Stimulated activated CD4-positive, alpha-beta T cell treated with anti-CD3 and anti-CD28 coated beads, Interleukin-2, amount 100 ng/mL, for 24 hours (primary cell): ENCODE measurements at regions not wholly inside any gene's neighbourhood (a gene's known extent, or its start where the extent isn't known, plus 50 kb on each side); places are given as distances from the start of the nearest gene placed in this dataset.
"Not testable (repeated sequence)": the region's sequence is repeated elsewhere in the genome, so short reads cannot be mapped to it uniquely, and the experiment has no call there.

Experiments used
- DNase-seq, 2 donors: peaks; one replicate each; pipeline ENCODE4 v3.0.0-alpha.2; 2020

DNA sequence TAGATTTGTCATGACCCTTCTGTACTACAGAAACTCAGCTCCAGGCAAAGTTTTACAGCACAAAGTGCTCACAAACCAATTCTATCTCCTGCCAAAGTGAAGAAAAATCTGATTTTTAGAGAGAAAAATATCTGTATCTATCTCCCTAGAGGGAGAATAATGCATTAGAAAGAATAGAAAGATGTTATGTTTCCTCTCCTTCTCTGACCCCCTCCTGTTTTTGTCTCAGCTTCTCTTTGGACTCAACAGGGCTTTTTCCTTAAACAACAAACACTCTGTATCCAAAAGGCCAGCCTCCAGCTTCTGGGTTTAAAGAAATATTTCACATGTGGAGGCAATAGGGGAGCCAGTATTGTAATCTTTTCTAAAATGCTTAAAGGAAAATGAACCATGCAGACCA, 627.4 kb downstream of the REEP3 start:
- no peak for DNase-seq

DNA sequence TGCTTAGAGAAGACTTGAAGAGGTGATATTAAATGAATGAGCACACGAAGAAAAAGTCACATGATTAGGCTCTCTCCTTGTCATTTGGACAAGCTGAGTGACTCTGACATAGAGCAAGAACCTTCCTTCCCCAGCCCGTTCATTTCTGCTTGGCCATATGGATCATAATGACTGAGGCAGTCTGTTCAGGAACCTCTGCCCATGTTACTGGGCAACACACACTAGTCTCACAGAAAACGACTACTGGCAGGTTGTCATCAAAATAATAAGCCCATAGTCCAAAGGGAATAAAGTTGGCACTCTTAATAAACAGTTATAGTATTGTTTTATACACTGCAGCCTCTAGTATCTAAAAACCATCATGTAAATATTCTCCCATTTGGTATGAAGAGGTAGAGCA, 635.0 kb downstream of the REEP3 start:
- no peak for DNase-seq

DNA sequence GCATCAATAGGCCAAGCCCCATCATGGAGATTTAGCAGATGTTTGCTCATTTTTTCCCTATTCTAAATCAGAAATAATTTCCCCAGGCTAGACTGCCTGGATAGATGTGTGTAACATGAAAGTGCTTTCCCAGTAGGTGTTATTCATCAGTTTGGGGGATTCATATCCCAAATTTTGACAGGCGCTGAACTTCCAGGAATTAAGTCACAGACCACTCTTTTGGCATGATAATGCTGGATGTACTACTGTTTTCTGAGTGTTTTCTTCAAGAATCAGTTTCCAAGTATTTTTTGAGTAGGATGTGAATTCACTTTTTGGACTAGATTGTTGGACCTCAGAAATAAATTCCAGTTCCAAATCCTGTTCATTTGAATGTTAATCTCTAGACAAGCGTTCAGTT, 637.4 kb downstream of the REEP3 start:
- DNase-seq, result no peak

DNA sequence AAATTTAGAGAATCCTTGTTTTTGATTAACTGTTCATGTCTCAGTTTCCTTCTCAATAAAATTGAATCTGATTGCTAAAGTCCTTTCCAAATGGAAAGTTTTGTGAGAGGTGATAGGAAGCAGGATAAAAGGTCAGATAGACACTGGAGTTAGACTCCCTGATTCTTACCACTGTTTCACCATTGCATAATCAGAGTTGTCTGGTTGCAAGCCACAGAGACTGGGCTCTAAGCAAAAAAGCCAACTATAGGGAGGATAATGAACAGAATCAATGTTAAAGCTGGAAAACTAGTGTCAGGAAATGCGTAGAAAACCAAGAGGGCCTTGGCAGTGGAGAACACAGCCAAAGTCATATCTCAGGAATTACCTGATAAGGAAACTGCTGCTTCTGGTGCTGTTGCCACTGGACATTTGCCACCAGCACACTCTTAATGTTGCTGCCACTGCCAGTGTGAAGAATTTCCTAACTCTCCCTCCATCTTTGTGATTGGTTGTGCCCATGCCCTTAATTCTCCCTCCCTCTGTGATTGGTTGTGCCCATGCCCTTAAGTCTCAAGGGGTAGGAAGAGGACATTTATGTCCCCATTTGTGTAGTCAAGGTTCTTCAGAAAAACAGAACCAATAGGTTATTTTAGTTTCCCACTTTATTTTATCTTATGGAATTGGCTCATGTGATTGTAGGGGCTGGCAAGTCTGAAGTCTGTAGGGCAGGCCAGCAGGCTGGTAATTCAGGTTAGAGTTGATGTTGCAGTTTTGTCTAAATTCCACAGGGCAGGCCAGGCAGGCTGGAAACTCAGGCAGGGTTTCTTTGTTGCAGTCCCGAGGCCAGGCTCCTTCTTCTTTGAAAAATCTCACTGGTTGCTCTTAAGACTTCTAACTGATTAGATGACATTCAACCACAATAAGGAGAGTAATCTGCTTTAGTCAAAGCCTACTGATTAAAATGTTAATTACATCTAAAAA, 639.0 kb downstream of the REEP3 start:
- no peak for DNase-seq

DNA sequence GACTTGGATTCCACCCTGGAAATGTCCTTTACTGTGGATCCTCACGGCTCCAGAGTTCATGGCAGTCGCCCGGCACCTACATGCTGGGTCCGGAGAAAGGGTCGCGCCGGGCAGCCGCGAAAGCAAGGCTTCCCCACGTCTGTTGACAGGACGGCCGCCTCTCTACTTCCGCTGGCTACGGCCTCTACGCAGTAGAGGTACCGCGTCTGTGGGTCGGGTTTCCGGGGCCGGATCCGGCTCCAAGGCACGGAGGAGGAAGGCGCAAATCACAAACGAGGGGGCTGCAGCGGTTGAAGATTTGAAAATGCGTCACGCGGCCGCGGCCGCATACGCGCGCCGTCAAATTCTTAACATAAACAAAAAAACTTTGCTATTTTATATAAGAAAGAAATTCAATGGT, 649.6 kb downstream of the REEP3 start:
- no peak for DNase-seq

DNA sequence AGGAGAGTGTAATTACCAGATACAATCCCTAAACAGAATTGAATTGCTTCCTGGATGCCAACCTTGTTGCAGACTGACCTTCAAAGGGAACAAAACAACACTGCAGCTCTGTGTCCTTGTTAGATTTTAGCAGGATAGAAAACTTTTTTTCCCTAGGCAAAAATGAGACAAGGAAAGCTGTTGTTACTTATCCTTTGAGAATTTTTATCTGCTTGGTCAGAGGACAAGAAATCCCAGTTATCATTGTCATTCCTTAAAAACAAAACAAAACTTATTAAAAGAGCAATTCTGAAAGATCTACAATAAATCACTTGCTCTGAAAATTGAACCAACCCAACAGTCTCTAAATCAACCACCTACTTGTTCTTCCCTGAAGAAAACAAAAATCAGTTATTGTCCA, 652.6 kb downstream of the REEP3 start:
- DNase-seq, result no peak

DNA sequence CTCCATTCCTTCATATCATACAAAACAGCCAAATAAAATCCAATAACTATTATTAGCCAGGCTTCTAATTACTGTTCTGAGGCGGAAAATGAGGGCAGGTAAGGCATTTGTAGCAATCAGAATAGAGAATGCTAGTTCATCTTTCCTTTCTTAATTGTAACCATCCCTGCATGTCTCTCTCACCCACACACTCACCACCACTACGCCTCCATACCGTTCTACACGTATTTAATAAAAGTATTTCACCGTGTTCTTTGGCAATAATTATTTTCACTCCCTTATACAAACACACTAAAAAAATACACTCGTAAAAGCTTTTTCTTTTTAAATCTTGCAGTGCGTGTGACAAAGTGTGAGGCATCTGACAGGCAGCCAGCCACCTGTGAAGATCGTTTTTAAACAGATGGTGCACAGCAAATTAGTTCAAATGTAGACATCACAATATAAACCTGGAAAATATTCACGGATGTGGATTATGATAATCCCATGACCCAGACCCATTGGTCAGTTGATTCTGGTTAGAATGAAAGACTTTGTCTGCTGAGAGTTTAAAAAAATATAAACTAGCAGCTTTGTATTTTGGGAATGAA, 653.6 kb downstream of the REEP3 start:
- no peak for DNase-seq

DNA sequence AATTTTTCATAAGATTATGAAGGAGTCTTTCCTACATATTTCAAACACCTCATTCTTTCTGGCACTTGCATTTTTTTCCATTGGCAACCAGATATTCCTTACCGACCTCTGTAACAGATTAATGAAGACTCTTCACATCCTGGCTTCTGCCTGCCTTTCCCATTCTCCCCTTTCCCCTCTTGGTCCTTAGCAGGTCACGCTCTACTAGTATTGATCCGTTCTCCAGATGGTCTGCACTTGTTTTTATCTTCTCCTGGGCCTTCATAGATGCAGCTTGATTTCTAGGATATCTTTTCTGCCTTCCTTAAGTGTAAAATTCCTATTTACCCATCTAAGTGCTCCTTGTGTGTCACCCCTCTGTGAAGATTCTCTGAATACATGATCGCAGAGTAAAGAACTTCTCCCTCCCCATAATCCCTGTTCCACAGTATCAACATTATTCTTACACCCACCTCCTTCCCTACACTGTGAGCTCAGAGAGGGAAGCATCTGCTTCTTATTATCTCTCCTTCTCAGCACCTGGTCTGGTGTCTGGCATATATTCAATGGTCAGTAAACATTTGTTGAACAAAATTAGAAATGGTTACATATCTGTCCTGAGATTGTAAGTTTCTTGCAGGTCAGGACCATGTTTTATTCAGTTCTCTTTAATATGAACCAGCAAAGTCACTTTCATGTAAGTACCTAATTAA, 654.2 kb downstream of the REEP3 start:
- DNase-seq, result no peak

DNA sequence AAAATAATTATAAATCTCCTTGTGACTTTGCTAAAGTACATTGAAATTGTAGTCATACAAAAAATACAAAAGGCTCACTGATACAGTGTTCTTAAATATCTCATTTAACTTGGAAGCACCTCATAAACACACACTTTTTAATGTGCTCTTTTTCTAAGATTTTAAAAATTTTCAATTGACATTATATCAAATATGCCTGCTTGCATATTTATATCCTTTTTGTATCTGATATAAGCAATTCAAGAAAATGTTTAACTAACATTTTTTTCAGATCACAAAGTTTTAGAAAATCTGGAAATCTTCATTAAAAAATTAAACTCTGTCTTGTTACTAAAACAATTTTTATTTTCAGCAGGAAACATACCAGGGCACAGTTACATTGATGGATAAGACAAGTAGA, 661.5 kb downstream of the REEP3 start:
- DNase-seq, result no peak

DNA sequence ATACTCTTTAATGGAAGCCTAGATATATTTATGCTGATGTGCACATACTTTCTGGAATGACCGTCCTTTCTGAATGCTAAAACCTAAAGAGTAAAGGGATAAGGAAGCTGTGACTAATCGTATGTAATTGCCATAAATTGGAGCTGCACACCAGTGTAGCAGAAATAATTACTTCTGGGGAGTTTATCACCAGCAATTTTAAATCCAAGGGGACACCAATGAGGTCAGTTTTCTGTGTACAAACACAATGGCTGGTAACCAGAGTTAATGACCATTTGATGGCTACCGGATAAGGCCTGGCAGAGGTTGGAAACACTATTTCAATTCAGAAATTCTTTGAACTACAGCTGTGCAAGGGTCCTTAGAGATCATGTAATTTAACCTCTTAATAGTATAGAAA, 670.1 kb downstream of the REEP3 start:
- DNase-seq, result no peak

DNA sequence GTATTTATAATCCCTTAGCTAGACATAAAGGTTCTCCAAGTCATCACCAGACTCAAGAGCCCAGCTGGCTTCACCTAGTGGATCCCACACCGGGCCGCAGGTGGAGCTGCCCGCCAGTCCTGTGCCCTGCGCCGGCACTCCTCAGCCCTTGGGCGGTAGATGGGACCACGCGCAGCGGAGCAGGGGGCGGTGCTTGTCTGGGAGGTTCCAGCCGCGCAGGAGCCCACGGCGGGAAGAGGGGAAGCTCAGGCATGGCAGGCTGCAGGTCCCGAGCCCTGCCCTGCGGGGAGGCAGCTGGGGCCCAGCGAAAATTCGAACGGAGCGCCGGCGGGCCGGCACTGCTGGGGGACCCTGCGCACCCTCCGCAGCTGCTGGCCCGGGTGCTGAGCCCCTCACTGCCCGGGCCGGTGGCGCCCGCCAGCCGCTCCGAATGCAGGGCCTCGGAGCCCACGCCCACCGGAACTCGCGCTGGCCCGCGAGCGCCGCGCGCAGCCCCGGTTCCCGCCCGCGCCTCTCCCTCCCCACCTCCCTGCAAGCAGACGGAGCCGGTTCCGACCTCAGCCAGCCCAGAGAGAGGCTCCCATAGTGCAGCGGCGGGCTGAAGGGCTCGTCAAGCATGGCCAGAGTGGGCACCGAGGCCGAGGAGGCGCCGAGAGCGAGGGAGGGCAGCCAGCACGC, 675.6 kb downstream of the REEP3 start:
- DNase-seq, result no peak

DNA sequence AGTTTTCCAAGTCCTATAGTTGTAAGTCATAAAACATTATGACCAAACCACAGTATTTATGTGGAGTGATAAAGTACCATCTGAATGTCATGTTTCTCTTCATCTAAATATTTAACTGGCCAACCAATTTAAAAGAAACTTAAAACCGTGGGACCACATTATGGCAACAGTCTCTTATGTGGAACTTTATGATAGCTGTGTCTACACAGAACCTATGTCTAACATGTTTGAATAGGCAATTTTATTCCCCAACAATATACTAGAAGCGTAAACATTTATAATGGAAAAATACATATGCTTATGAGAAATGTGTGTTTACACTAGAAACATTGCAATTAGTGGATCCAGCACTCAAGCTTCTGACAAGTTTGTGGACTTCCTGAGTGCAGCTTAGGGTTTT, 680.7 kb downstream of the REEP3 start:
- DNase-seq, result no peak

DNA sequence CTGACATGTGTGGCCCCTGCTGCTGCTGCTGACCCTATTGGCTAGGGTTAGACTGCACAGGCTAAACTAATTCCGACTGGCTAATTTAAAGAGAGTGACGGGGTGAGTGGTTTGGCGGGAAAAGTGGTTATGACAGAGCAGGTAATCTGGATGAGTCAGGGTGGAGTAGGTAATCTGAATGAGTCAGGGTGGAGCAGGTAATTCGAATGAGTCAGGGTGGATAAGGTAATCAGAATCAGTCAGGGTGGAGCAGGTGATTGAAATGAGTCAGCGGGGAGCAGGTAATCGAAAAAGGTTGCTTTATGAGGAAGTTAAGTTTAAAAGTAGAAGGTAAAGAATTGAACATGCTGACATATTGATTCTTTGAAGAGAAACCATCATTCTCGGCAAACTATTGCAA, 683.3 kb downstream of the REEP3 start:
- not testable (repeated sequence) for DNase-seq

DNA sequence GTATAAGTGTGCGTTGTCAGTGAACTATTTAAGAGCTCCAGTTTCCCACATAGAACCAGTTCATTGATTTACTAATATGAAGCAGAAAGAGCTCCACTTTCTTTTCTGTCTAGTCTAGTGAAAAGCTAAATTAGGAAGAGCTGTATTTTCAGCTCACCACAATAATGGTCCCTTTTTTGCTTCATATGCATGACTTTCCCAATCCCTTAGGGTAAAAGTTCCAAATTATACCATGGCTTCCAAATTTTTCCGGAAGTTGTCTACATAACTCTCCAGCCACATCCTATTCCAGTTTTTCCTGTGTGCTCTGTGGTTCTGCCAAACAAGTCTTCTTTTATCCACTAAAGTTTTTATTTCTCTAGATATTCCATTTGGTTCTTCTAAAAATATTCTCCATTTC, 685.2 kb downstream of the REEP3 start:
- no peak for DNase-seq

DNA sequence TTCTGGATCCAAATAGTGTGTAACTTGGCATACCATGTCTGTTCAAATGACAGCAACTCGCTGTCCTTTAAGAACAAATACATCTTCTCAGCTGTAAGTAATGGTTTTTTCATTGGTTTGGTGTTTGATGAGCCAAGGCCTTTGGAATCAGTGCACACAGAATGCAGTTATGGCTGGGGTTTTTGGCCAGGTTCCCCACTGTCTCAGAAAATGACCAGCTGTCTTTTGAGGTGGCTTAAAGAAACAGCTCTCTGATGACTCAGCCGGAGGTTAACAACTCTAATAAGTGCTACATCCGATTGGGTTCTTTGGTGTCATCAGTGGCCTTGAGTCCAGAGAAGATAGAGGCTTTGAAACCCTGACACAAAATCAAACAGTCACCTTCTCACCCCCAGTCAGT, 688.4 kb downstream of the REEP3 start:
- no peak for DNase-seq

DNA sequence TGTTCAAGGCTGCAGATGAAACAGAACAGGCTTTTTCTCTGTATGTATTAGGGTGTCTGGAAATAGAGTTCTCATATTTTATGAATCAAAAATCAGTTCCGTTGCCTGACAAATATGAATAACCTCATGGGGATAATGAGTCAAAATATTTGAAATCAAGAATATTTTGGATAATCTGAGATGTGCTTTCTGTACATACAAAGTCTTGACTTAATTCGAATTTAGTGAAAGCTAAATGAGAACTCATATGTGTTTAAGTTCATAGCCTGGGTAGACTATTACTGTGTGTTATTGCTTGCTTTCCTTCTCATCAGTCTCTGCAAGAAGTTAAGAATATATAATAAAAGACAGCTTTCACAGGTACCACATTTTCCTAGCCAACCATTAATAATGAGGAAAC, 689.0 kb downstream of the REEP3 start:
- no peak for DNase-seq

DNA sequence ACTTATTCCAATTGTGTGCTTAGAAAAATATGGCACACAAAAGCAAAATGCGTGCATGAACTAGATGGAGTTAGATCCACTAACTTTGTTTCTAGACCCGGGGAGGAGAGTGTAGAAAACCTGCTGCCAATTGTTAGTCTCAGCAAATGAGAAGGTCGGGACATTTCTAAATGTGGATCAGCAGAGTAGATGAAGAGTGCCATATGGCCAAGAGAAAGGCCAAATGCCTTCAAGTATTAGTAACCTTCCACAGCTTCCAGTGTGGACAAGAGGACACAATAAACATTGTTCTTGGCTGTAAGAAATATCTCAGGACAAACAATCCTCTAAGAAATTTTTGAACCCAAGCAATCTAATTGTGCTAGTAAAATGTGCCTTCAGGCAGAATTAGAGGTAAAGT, 690.3 kb downstream of the REEP3 start:
- no peak for DNase-seq

DNA sequence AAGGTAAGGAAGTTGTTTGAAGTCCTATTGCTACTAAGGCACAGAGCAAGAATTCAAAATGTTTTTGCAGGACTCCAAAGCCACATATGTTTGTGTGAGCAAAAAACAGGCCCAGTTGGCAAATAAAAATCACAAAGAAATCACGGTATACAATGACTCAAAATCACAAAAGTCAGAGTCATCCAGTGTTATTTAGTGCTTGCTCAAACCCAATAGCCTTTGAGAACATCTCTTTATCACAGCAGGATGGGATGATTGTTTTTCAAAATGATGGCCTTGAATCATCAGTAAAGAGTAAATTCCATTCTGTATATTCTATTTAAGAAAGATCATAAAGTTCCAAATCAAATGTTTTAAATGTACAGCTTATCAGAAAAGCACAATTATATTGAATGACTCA, 693.9 kb downstream of the REEP3 start:
- DNase-seq, result no peak

DNA sequence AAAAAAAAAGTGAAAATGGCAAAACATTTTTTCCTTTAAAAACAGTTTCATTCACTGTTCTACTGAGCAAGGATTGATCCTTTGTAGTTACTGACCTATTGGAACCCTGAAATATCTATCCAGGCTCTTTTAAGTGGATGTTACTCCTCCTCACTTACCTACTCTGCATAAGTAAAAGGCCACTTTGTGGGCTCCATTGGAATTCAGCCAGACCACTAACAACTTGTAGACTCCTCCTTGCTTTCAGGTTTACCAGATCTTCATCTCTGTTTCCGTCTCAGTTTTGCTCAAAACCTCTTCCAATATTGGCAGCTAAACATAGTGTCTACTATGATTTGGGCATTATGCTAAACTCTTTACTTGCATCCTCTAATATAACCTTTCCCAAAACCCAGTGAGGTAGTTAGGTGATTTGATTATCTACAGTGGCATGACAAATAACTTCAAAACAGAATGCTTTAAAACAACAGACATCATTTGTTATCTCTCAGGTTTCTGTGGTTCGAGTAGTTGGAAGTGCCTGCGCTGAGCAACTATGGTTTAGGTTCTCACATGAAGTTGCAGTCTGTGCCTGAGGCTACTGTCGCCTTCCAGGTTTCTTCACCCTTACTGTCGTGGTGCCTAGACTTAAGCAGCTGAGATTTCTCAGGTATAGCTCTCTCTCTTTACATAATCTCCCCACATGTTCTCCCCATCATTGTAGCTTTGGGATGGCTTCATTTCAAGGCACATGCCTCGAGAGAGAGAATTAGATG, 698.2 kb downstream of the REEP3 start:
- no peak for DNase-seq

DNA sequence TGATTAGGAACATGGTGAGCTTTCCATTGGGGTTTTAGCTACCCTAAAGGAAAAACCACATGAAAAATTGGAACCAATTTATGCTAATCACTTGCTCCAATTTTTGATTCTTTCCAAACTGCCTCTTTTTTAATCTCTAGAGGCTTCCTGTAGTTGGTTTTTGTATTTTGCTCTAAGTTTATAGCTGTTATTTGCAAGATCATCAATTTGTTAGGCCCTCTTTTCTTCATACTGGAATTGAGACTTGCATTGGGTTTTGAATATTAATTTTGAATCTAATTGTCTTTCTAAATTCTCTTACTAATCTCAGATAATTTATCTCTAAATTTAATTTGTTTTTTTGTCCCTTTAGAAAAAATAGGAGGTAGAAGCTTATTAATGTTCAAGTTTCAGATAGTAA, 713.3 kb downstream of the REEP3 start:
- DNase-seq, result no peak

DNA sequence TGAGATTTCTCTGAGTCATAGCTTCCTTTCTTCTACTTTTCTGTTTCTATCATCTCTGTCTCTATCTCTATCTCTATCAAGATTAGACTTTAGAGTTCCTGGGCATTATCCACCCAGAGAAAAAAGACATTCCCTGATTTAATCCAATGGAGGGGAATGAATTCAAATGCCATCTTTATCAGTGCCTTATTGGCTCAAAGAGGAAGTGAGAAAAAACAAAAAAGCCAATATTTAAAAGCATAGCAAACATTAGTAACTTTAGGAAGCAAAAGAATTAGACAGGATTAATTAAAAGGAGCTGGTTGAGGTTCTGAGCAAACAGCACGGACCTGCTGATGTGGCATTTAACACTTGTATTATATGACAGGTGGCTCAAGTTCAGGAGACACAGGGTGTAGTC, 736.5 kb downstream of the REEP3 start:
- DNase-seq, result no peak

DNA sequence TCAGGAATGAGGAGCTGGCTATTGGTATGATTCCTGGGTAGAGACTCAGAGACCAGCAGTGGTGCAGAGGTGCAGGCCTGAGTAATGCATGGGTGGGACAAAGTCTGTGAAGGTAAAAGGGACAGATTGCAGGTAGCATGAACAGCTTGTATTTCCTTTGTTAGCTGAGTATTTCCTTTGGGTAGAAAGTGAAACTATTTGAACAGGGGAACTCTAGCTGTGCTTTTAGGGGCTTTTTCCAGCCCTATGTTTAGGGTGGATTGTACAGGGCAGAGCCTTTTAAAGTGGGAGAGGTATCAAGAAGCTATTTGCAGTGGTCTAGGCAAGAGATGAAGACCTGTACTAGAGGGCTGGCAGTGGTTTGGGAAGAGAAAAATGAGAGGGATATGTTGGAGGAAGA, 739.9 kb downstream of the REEP3 start:
- DNase-seq, result no peak

DNA sequence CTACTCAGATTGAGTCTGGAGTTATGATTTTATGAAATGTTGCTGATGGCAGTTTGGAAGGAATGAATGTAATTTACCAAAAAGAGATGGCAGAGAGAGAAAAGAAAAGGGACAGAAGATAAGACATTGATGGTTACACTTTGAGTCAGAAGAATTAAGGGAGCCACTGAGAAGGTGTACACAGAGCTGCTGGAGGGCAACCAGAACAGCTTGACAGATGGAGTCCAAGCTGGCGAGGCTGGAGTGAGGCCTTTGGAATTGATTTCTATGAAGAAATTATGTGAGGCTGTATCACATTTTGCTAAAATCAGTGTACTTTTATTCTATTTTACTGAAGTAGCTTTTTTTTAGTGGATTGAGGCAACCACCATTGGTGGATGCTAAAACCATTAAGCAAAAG, 740.5 kb downstream of the REEP3 start:
- DNase-seq, result no peak
